IPS-15b (cell line): ENCODE measurements at regions not wholly inside any gene's neighbourhood (a gene's known extent, or its start where the extent isn't known, plus 50 kb on each side); places are given as distances from the start of the nearest gene placed in this dataset.

Experiments
- H3K27me3 ChIP-seq: one replicate; pipeline ENCODE4 v1.6.1; 2013; ENCODE audit warnings: low read length; ENCODE audit not compliant: control insufficient read depth, insufficient read depth
- H3K36me3 ChIP-seq: one replicate; pipeline ENCODE4 v1.6.1; 2013; ENCODE audit warnings: low read length; ENCODE audit not compliant: control insufficient read depth, insufficient read depth
- H3K4me1 ChIP-seq: one replicate; pipeline ENCODE4 v1.6.1; 2013; ENCODE audit warnings: mild to moderate bottlenecking, low read length; ENCODE audit not compliant: control insufficient read depth, insufficient read depth
- H3K4me3 ChIP-seq: one replicate; pipeline ENCODE4 v1.5.1; 2013; ENCODE audit warnings: low read depth, low read length
- H3K9ac ChIP-seq: one replicate; pipeline ENCODE4 v1.6.1; 2013; ENCODE audit warnings: low read depth, mild to moderate bottlenecking, low read length
- H3K9me3 ChIP-seq: one replicate; pipeline ENCODE4 v1.6.1; 2013; ENCODE audit warnings: mild to moderate bottlenecking, low read length; ENCODE audit not compliant: control insufficient read depth, insufficient read depth

- H3K9ac ChIP-seq, result no peak overlapping the region
- H3K36me3 ChIP-seq, result no peaks in the 10 kb centered on the region
- H3K4me3 ChIP-seq, result no peak overlapping the region
- no peaks in the 10 kb centered on the region for H3K27me3 ChIP-seq
- H3K4me1 ChIP-seq, result no peaks in the 10 kb centered on the region
- no peaks in the 10 kb centered on the region for H3K9me3 ChIP-seq
Observed at GRCh38 chr16:17617021-17617552, 146.3 kb upstream of the XYLT1 start.

- H3K9ac ChIP-seq, result no peak overlapping the region
- no peaks in the 10 kb centered on the region for H3K27me3 ChIP-seq
- no peaks in the 10 kb centered on the region for H3K36me3 ChIP-seq
- no peaks in the 10 kb centered on the region for H3K4me1 ChIP-seq
- H3K4me3 ChIP-seq, result no peak overlapping the region
- H3K9me3 ChIP-seq, result no peaks in the 10 kb centered on the region
Observed at GRCh38 chr16:17612336-17612735, 141.6 kb upstream of the XYLT1 start.

- no peaks in the 10 kb centered on the region for H3K9me3 ChIP-seq
- H3K36me3 ChIP-seq, result no peaks in the 10 kb centered on the region
- no peak overlapping the region for H3K4me3 ChIP-seq
- H3K27me3 ChIP-seq, result no peaks in the 10 kb centered on the region
- H3K4me1 ChIP-seq, result no peaks in the 10 kb centered on the region
- no peak overlapping the region for H3K9ac ChIP-seq
Observed at GRCh38 chr16:17607609-17608008, 136.8 kb upstream of the XYLT1 start.

- no peaks in the 10 kb centered on the region for H3K36me3 ChIP-seq
- H3K4me1 ChIP-seq, result no peaks in the 10 kb centered on the region
- no peaks in the 10 kb centered on the region for H3K9me3 ChIP-seq
- H3K4me3 ChIP-seq, result no peak overlapping the region
- no peak overlapping the region for H3K9ac ChIP-seq
- H3K27me3 ChIP-seq, result no peaks in the 10 kb centered on the region
Observed at GRCh38 chr16:17607075-17607509, 136.3 kb upstream of the XYLT1 start.

- no peak overlapping the region for H3K9ac ChIP-seq
- H3K4me3 ChIP-seq, result no peak overlapping the region
- no peaks in the 10 kb centered on the region for H3K4me1 ChIP-seq
- no peaks in the 10 kb centered on the region for H3K36me3 ChIP-seq
- no peaks in the 10 kb centered on the region for H3K27me3 ChIP-seq
- no peaks in the 10 kb centered on the region for H3K9me3 ChIP-seq
Observed at GRCh38 chr16:17606460-17606859, 135.7 kb upstream of the XYLT1 start.

GRCh38 chr16:17605784-17606183 is 135.0 kb upstream of the XYLT1 start:
- no peaks in the 10 kb centered on the region for H3K36me3 ChIP-seq
- H3K4me3 ChIP-seq, result no peak overlapping the region
- H3K4me1 ChIP-seq, result no peaks in the 10 kb centered on the region
- H3K27me3 ChIP-seq, result no peaks in the 10 kb centered on the region
- no peak overlapping the region for H3K9ac ChIP-seq
- H3K9me3 ChIP-seq, result no peaks in the 10 kb centered on the region

- no peaks in the 10 kb centered on the region for H3K36me3 ChIP-seq
- H3K27me3 ChIP-seq, result no peaks in the 10 kb centered on the region
- no peaks in the 10 kb centered on the region for H3K9me3 ChIP-seq
- H3K9ac ChIP-seq, result no peak overlapping the region
- H3K4me3 ChIP-seq, result no peak overlapping the region
- H3K4me1 ChIP-seq, result no peaks in the 10 kb centered on the region
Observed at GRCh38 chr16:17603626-17604025, 132.9 kb upstream of the XYLT1 start.

- Histone ChIP-seq H3K4me3 (no peak overlapping the region), H3K4me1 (no peaks in the 10 kb centered on the region), H3K27me3 (no peaks in the 10 kb centered on the region), H3K9ac (no peak overlapping the region), H3K36me3 (no peaks in the 10 kb centered on the region), H3K9me3 (no peaks in the 10 kb centered on the region)
Observed at GRCh38 chr16:17602678-17603077, 131.9 kb upstream of the XYLT1 start.

- Histone ChIP-seq H3K27me3 (no peaks in the 10 kb centered on the region), H3K9me3 (no peaks in the 10 kb centered on the region), H3K36me3 (no peaks in the 10 kb centered on the region), H3K4me3 (no peak overlapping the region), H3K4me1 (no peaks in the 10 kb centered on the region), H3K9ac (no peak overlapping the region)
Observed at GRCh38 chr16:17598968-17599367, 128.2 kb upstream of the XYLT1 start.

GRCh38 chr16:17591655-17592405 is 121.1 kb upstream of the XYLT1 start:
- no peak overlapping the region for H3K4me3 ChIP-seq
- H3K27me3 ChIP-seq, result no peaks in the 10 kb centered on the region
- no peaks in the 10 kb centered on the region for H3K9me3 ChIP-seq
- no peaks in the 10 kb centered on the region for H3K36me3 ChIP-seq
- no peaks in the 10 kb centered on the region for H3K4me1 ChIP-seq
- H3K9ac ChIP-seq, result no peak overlapping the region

GRCh38 chr16:17590711-17591654 is 120.2 kb upstream of the XYLT1 start:
- Histone ChIP-seq H3K9ac (no peak overlapping the region), H3K36me3 (no peaks in the 10 kb centered on the region), H3K9me3 (no peaks in the 10 kb centered on the region), H3K27me3 (no peaks in the 10 kb centered on the region), H3K4me1 (no peaks in the 10 kb centered on the region), H3K4me3 (no peak overlapping the region)
